IMR-90 (cell line): ENCODE measurements at regions not wholly inside any gene's neighbourhood (a gene's known extent, or its start where the extent isn't known, plus 50 kb on each side); places are given as distances from the start of the nearest gene placed in this dataset.

ENCODE experiments used
- ATAC-seq: fragments of 200-7000 bp; cut with Tn5 transposase; 2 replicates; pipeline ENCODE4 v1.9.1; 2020; ENCODE audit warnings: low read depth, mild to moderate bottlenecking, moderate library complexity
- BruUV-seq: library from RNA; stranded (reverse); fragments of 400-500 nt; replicated peaks from 2 replicates; lab custom pipeline; 2021; lab: Mats Ljungman, UMichigan
- CTCF ChIA-PET: fragments of 300-600 bp; formaldehyde crosslinking; extraction: SDS; loops from one replicate; lab custom pipeline; 2021; ENCODE audit warnings: antibody characterized with exemption; lab: Yijun Ruan, JAX
- POLR2A ChIA-PET: fragments of 300-600 bp; sonication (Branson Sonifier 250); formaldehyde crosslinking; loops from one replicate; lab custom pipeline; 2022; ENCODE audit warnings: antibody characterized with exemption; ENCODE audit not compliant: unreplicated experiment; lab: Charles Lee
- DNase-seq: peaks from one replicate; pipeline ENCODE4 v3.0.0; 2013
- H2AFZ ChIP-seq: replicated peaks from 2 replicates; pipeline ENCODE3; 2013; ENCODE audit warnings: low read length, mild to moderate bottlenecking; ENCODE audit not compliant: poor library complexity
- H2AK5ac ChIP-seq: 2 replicates; pipeline ENCODE4 v1.6.1; 2013; ENCODE audit warnings: low read depth, low read length, inconsistent platforms
- H2AK9ac ChIP-seq: replicated peaks from 2 replicates; pipeline ENCODE3; 2013; ENCODE audit warnings: mild to moderate bottlenecking, low read depth, low read length, moderate library complexity; ENCODE audit not compliant: poor library complexity
- H2BK120ac ChIP-seq: 2 replicates; pipeline ENCODE4 v1.6.1; 2013; ENCODE audit warnings: low read depth, low read length, inconsistent platforms
- H2BK15ac ChIP-seq: 3 replicates; pipeline ENCODE4 v1.6.1; 2013; ENCODE audit warnings: low read depth, low read length, inconsistent platforms
- H2BK20ac ChIP-seq: 2 replicates; pipeline ENCODE4 v1.6.1; 2013; ENCODE audit warnings: low read depth, mild to moderate bottlenecking, inconsistent platforms, low read length, moderate library complexity
- H2BK5ac ChIP-seq: 2 replicates; pipeline ENCODE4 v1.6.1; 2013; ENCODE audit warnings: mild to moderate bottlenecking, low read depth, low read length, inconsistent platforms; ENCODE audit not compliant: poor library complexity, severe bottlenecking
- H3K14ac ChIP-seq: replicated peaks from 2 replicates; pipeline ENCODE4 v1.6.1; 2013; ENCODE audit warnings: low read depth, low read length, inconsistent platforms
- H3K18ac ChIP-seq: 2 replicates; pipeline ENCODE4 v1.6.1; 2013; ENCODE audit warnings: low read depth, low read length, control low read depth
- H3K23ac ChIP-seq: 2 replicates; pipeline ENCODE4 v1.6.1; 2013; ENCODE audit warnings: low read depth, low read length, inconsistent platforms
- H3K27ac ChIP-seq: 2 replicates; pipeline ENCODE4 v1.5.1; 2013; ENCODE audit warnings: mild to moderate bottlenecking, control low read depth, low read length; ENCODE audit not compliant: insufficient read depth
- H3K27me3 ChIP-seq: 2 replicates; pipeline ENCODE4 v1.6.1; 2013; ENCODE audit warnings: low read length; ENCODE audit not compliant: control insufficient read depth, insufficient read depth
- H3K36me3 ChIP-seq: 2 replicates; pipeline ENCODE4 v1.6.1; 2013; ENCODE audit warnings: low read length, mixed read lengths; ENCODE audit not compliant: control insufficient read depth, insufficient read depth
- H3K4ac ChIP-seq: 2 replicates; pipeline ENCODE4 v1.6.1; 2013; ENCODE audit warnings: low read depth, low read length, inconsistent platforms
- H3K4me1 ChIP-seq: 2 replicates; pipeline ENCODE4 v1.6.1; 2013; ENCODE audit warnings: low read length, mixed read lengths; ENCODE audit not compliant: control insufficient read depth, insufficient read depth
- H3K4me2 ChIP-seq: 2 replicates; pipeline ENCODE4 v1.6.1; 2013; ENCODE audit warnings: low read depth, mild to moderate bottlenecking, control low read depth, low read length, moderate library complexity
- H3K4me3 ChIP-seq: 2 replicates; pipeline ENCODE4 v1.5.1; 2013; ENCODE audit warnings: low read depth, mild to moderate bottlenecking, control low read depth, low read length, moderate library complexity; ENCODE audit not compliant: insufficient read depth
- H3K56ac ChIP-seq: 2 replicates; pipeline ENCODE4 v1.6.1; 2013; ENCODE audit warnings: low read length, inconsistent platforms; ENCODE audit not compliant: insufficient read depth; ENCODE audit errors: extremely low read depth
- H3K79me1 ChIP-seq, 2 experiments: 2 replicates each; pipeline ENCODE4 v1.6.1; 2013; ENCODE audit warnings: low read length in 2 of 2, inconsistent platforms in 1 of 2, low read depth in 1 of 2
- H3K9ac ChIP-seq: 2 replicates; pipeline ENCODE4 v1.6.1; 2013; ENCODE audit warnings: low read depth, low read length, control low read depth
- H3K9me1 ChIP-seq: 2 replicates; pipeline ENCODE4 v1.6.1; 2013; ENCODE audit warnings: low read length, inconsistent platforms; ENCODE audit not compliant: insufficient read depth
- H3K9me3 ChIP-seq: 2 replicates; pipeline ENCODE4 v1.6.1; 2013; ENCODE audit warnings: low read length; ENCODE audit not compliant: control insufficient read depth, insufficient read depth
- H4K20me1 ChIP-seq: 2 replicates; pipeline ENCODE4 v1.6.1; 2013; ENCODE audit warnings: low read length, inconsistent platforms; ENCODE audit not compliant: insufficient read depth
- H4K5ac ChIP-seq: 2 replicates; pipeline ENCODE4 v1.6.1; 2013; ENCODE audit warnings: mild to moderate bottlenecking, low read depth, low read length, control low read depth
- H4K8ac ChIP-seq, 2 experiments: 2 replicates each; pipeline ENCODE4 v1.6.1; 2013; ENCODE audit warnings: low read depth in 2 of 2, low read length in 2 of 2, control low read depth in 1 of 2, inconsistent platforms in 1 of 2
- H4K91ac ChIP-seq: 2 replicates; pipeline ENCODE4 v1.6.1; 2013; ENCODE audit warnings: low read depth, low read length, inconsistent platforms; ENCODE audit not compliant: insufficient read depth
- CEBPB ChIP-seq: IDR thresholded peaks from 2 replicates; pipeline ENCODE4 v1.6.1; 2012; ENCODE audit warnings: low read depth, low read length, improper control_type of control experiment
- FOS ChIP-seq: fragments of 150-350 bp; IDR thresholded peaks from 2 replicates; pipeline ENCODE4 v1.6.1; 2016; ENCODE audit warnings: low read depth, low read length
- MXI1 ChIP-seq: IDR thresholded peaks from 2 replicates; pipeline ENCODE4 v1.6.1; 2012; ENCODE audit warnings: low read depth, mild to moderate bottlenecking, low read length, moderate library complexity, borderline replicate concordance
- NFE2L2 ChIP-seq: fragments of 150-350 bp; IDR thresholded peaks from 2 replicates; pipeline ENCODE4 v1.6.1; 2016; ENCODE audit warnings: low read depth, mild to moderate bottlenecking, low read length
- RAD21 ChIP-seq: IDR thresholded peaks from 2 replicates; pipeline ENCODE4 v1.6.1; 2012; ENCODE audit warnings: low read length, improper control_type of control experiment
- RCOR1 ChIP-seq: IDR thresholded peaks from 2 replicates; pipeline ENCODE4 v1.6.1; 2012; ENCODE audit warnings: mild to moderate bottlenecking, low read length, improper control_type of control experiment; ENCODE audit not compliant: insufficient replicate concordance
- RFX5 ChIP-seq: IDR thresholded peaks from 2 replicates; pipeline ENCODE4 v1.8.0; 2012; ENCODE audit warnings: low read depth, mild to moderate bottlenecking, low read length, moderate library complexity
- WGBS, 2 experiments: methylation state at CpG; one replicate each; pipeline versions ENCODE4 v1.1.5 to v1.1.7; 2013; ENCODE audit warnings: missing lambda C conversion rate in 2 of 2; ENCODE audit not compliant: insufficient read length in 1 of 2; ENCODE audit errors: extremely low coverage in 2 of 2; 5-methylcytosine and 5-hydroxymethylcytosine counted together
- dilution Hi-C: fragments of 300-500 bp; cut with HindIII; formaldehyde crosslinking; loops from one replicate; pipeline ENCODE4 v1.14.3; 2018; ENCODE audit warnings: low sequenced_read_pairs; ENCODE audit not compliant: unreplicated experiment
- in situ Hi-C: fragments of 300-500 bp; cut with MboI; formaldehyde crosslinking; loops from 3 replicates; pipeline ENCODE4 v1.14.3; 2019; ENCODE audit warnings: low sequenced_read_pairs, inconsistent platforms, mixed read lengths
- intact Hi-C: fragments of 100-400 bp; cut with micrococcal nuclease; formaldehyde crosslinking; loops from 2 replicates; pipeline ENCODE4 v1.10.0; 2022

GRCh38 chr13:78742659-78743058 lies 83.7 kb upstream of the OBI1 start:
- Histone ChIP-seq H3K9me3 (no peaks in the 10 kb centered on the region), H3K4ac (no peak overlapping the region), H2AK9ac (no peak overlapping the region), H2BK5ac (no peak overlapping the region), H2BK20ac (no peak overlapping the region), H3K27ac (no peak overlapping the region), H3K4me3 (no peak overlapping the region), H2AFZ (no peak overlapping the region), H3K36me3 (no peaks in the 10 kb centered on the region), H4K91ac (no peak overlapping the region), H3K18ac (no peak overlapping the region), H2AK5ac (no peak overlapping the region), H2BK120ac (no peak overlapping the region), H3K56ac (no peak overlapping the region), H3K4me1 (no peaks in the 10 kb centered on the region), H4K5ac (no peak overlapping the region), H3K9ac (no peak overlapping the region), H4K20me1 (no peaks in the 10 kb centered on the region), H2BK15ac (no peak overlapping the region), H3K9me1 (no peaks in the 10 kb centered on the region), H4K8ac (no peak overlapping the region), H3K79me1 (no peaks in the 10 kb centered on the region), H3K23ac (no peak overlapping the region), H3K14ac (no peak overlapping the region), H3K4me2 (no peak overlapping the region), H3K27me3 (no peaks in the 10 kb centered on the region)
- DNase-seq (no peak), ATAC-seq (no peak)
- intact Hi-C loops (no loop called here), in situ Hi-C loops (no loop called here), dilution Hi-C loops (no loop called here)
- WGBS, 2 experiments, result no CpG with 5 or more reads among the region's 5 CpGs
- ChIA-PET CTCF (interaction anchor here (0.6 kb wide), 1 partner anchor 17 kb away, joined by 3 read pairs; no protein-coding TSS in a partner anchor), POLR2A (no interaction called here)
- no TSS peak for BruUV-seq
- TF ChIP-seq RFX5, result no peak
- TF ChIP-seq MXI1, result no peak
- TF ChIP-seq CEBPB, result no peak
- no peak for TF ChIP-seq RAD21
- no peak for TF ChIP-seq NFE2L2
- TF ChIP-seq RCOR1, result no peak
- no peak for TF ChIP-seq FOS
